Erythroblast (primary cell): ENCODE measurements at regions not wholly inside any gene's neighbourhood (a gene's known extent, or its start where the extent isn't known, plus 50 kb on each side); places are given as distances from the start of the nearest gene placed in this dataset.
"Not testable (repeated sequence)": the region's sequence is repeated elsewhere in the genome, so short reads cannot be mapped to it uniquely, and the experiment has no call there.

Source experiments
- DNase-seq, 2 experiments: peaks; one replicate each; lab custom pipeline; 2025; lab: John Stamatoyannopoulos, UW
- GATA1 ChIP-seq: IDR thresholded peaks from 2 replicates; pipeline ENCODE4 v1.6.1; 2011; ENCODE audit warnings: low read depth, mild to moderate bottlenecking, control low read depth, low read length, moderate library complexity
- POLR2A ChIP-seq: IDR thresholded peaks from 2 replicates; pipeline ENCODE4 v1.6.1; 2011; ENCODE audit warnings: mild to moderate bottlenecking, low read length

DNA sequence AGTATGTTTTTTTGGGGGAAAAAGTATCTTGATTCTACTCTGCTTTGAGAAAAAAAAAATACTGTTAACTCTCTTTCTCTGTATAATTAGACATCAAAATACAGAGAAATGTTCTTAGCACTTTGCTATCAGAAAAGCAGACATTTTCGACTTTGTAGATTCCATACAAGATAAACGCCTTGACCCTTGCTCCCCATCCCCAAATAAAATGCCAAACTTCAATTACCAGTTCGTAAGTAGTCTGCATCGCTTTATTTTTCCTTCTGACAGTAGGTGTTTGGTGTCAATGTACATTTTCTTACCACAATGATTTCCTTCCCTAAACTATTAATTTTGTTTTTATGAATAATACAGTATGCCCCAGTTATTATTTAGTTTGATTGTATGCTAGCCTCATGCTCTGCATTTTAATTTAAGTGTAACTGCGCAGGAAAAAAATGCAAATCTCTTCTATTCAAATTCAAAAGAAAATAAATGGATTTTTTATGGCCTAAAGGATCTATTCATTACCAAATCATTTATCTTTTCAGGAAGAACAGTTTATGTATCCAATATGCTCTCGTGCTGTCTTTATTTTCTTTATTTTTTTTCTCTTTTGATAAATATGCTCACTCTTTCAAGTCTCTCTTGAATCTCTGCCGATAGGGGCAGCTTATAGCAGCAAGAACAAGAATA, 84.8 kb upstream of the ZNF217 start:
- TF ChIP-seq GATA1 (no peak), POLR2A (no peak)
- DNase-seq: no peak

- no peak for TF ChIP-seq POLR2A
- TF ChIP-seq GATA1: no peak
- DNase-seq: peak; percentile 65 to 74
Measured at GRCh38 chr20:53677447-53678314, 84.0 kb upstream of the ZNF217 start.

DNA sequence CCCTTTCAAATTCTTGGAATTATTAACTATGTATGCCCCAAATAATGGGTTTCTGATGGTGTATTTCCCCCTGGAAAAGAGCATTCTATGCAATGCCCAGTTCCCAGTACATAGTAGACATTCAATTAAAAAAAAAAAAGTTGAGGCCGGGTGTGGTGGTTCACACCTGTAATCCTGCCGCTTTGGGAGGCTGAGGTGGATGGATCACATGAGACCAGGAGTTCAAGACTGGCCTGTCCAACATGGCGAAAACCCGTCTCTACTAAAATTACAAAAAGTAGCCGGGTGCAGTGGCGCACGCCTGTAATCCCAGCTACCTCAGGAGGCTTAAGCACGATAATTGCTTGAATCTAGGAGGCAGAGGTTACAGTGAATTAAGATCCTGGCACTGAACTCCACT, 83.3 kb upstream of the ZNF217 start:
- no peak for DNase-seq
- TF ChIP-seq GATA1: no peak
- TF ChIP-seq POLR2A: no peak

DNA sequence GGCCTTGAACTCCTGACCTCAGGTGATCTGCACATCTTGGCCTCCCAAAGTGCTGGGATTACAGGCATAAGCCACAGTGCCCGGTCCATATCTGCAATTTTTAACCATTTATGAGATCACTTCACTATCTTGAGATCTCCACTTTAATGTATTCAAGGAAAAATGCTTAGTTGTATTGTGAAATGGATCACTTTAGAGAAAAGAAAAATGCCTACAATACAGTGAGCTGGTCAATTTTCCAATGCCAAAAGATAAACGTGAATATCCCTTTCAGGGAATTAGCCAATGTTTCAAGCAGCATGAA, 82.8 kb upstream of the ZNF217 start:
- TF ChIP-seq POLR2A: no peak
- no peak for TF ChIP-seq GATA1
- no peak for DNase-seq

DNA sequence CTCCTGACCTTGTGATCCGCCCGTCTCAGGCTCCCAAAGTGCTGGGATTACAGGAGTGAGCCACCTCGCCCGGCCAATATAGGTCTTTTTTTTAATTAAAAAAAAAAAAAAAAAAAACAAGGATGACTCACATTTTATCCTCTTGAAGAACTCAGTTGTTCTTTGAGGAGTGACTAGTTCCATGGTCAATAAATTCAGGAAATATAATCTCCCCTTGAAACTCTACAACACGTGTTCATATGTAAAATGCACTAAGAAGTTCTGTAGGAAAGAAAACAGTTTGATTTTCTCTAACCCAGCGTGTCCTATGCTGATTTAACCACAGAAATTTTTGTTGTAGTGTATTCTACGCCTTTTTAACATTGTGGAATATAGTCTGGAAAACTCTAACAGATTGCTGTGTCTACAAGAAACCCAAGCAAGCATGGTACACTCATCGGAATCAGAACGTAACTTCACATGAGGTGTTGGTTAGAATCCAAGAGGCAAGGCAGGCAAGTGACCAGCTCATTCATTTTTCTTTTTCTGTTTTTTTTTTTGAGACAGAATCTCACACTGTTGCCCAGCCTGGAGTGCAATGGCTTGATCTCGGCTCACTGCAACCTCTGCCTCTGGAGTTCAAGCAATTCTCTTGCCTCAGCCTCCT, 79.0 kb upstream of the ZNF217 start:
- TF ChIP-seq GATA1 (no peak), POLR2A (no peak)
- DNase-seq: no peak

GRCh38 chr20:53671370-53671769, 77.7 kb upstream of the ZNF217 start:
- TF ChIP-seq POLR2A (no peak), GATA1 (no peak)
- no peak for DNase-seq

GRCh38 chr20:53669517-53670313, 76.1 kb upstream of the ZNF217 start:
- DNase-seq: not testable (repeated sequence)

- TF ChIP-seq GATA1 (no peak), POLR2A (no peak)
- DNase-seq: no peak
Measured at GRCh38 chr20:53668992-53669391, 75.4 kb upstream of the ZNF217 start.

DNA sequence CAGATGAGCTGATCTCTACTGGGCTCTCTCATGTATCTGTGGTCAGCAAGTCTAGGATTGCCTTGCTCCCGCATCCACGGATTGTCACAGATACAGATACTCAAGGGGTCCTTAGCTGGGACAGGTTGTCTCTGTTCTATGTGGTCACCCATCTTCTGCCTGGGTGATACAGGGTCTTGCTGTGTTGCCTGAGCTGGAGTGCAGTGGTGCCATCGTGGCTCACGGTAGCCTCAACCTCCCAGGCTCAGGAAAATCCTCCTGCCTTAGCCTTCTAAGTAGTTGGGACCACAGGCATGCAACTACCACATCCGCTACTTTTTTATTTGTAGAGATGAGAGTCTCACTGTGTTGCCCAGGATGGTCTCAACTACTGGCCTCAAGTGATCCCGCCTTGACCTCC, 72.5 kb upstream of the ZNF217 start:
- no peak for DNase-seq
- TF ChIP-seq GATA1: no peak
- TF ChIP-seq POLR2A: no peak

DNA sequence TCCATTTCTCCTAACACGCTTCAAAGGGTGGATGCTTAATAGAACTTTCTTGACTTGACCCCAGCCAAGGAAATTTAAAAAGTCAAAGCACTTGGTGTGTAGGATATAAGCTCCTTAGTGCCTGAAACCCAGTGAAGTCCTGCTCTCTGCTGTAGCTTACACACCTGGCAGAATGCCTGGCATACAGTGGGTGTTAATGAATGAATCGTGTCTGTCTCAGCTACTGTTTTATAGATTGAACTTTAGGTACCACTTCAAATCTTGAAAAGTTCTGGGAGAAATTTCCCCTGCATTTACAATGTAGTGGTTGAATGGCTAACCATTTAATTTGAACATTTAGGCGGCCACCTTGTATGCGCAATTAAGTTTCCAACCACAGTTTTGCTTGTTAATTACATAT, 70.5 kb upstream of the ZNF217 start:
- TF ChIP-seq POLR2A (no peak), GATA1 (no peak)
- DNase-seq: no peak

DNA sequence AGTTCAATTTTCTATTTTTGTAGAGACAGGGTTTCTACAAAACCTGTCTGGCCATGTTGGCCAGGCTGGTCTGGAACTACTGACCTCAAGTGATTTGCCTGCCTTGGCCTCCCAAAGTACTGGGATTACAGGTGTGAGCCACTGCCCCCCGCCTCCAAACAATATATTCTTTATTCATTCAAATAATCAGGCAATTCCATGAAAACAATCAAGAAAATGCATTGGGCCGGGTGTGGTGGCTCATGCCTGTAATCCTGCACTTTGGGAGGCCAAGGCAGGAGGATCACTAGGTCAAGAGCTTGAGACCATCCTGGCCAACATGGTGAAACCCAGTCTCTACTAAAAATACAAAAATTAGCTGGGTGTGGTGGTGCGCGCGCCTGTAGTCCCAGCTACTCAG, 69.9 kb upstream of the ZNF217 start:
- DNase-seq: not testable (repeated sequence)

- no peak for DNase-seq
- TF ChIP-seq GATA1 (no peak), POLR2A (no peak)
Measured at GRCh38 chr20:53662595-53662994, 69.0 kb upstream of the ZNF217 start.

DNA sequence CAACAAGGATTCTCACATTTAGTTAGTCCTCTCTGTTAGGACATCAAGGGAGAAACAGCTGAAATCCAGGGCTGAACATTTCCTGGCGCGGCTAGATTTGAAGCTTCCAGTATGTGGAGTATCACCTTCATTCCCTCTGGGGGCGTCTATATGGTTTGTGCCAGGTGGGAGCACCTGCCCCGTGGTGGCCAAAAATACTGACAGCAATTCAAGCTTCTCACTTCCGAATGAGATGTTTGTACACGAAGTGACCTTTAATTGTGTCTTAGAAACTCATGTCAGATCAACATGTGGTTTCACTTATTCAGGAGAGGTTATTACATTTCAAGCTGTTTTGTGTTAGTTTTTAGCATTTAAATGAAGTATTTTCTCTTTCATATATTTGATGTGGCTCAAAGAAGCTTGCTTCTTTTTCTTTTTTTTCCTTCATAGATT, 67.3 kb upstream of the ZNF217 start:
- TF ChIP-seq GATA1 (no peak), POLR2A (no peak)

More for the DNA sequence above, 67.3 kb upstream of the ZNF217 start:
- DNase-seq: no peak
